ENCODE measurements at regions not wholly inside any gene's neighbourhood (a gene's known extent, or its start where the extent isn't known, plus 50 kb on each side); places are given as distances from the start of the nearest gene placed in this dataset.
"Not testable (repeated sequence)": the region's sequence is repeated elsewhere in the genome, so short reads cannot be mapped to it uniquely, and the experiment has no call there.

DNA sequence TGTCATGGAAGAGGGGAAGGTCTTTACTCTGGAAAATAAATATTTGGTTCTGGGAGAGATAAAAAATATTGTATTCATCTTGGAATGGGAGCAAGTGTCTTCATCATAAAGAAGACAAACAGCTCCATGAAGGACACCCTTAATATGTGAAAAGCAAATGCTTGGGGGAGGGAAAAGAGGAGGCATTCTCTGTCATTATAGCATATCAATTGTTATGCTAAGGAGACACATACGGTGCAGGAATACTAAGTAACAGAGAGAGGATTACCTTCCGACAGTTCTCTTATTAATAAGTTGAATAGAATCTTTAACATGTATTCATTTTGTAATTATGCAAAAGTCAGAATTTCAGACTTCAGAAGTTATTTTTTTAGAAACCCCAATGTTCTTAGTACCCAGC, 634.4 kb downstream of the UTRN start:
- DNase-seq (ENCODE audit: low read depth, low spot score): no peak

- DNase-seq (ENCODE audit: low read depth, low spot score): no peak
These were observed 635.3 kb downstream of the UTRN start for GRCh38 chr6:144920391-144920961.

DNA sequence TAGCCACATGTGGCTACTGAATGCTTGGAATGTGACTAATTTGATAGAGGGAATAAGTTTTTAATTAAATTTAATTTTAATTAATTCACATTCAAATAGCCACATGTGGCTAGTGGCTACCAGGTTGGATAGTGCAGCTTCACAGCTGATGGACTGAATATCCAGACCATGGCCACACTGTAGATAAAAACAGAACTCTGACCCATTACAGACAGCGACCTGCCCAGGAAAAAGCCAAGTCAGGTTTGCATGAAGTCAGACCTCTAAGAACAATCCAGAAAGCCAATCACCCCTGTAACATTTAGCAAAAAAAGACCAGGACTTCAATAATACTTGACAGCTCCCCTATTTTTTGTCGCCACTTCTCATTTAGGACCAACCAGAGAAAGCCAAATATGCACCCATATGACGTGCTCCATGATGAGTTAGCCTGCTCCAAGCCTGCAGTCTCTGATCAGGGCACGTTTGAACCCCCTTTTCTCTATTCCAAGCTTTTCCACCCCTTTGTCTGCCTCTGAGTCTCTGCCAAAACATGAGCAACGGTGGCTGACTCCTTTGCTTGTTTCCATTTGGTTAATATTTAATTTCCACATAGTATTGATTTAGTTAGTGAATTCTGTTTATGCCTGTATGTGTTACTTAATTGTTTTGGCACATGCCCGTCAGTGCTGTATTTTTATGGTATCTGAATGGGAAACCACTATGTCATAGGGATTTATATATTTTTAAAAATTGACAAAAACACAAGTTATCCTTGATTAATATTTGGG, 636.3 kb downstream of the UTRN start:
- DNase-seq (ENCODE audit: low read depth, low spot score): no peak

DNA sequence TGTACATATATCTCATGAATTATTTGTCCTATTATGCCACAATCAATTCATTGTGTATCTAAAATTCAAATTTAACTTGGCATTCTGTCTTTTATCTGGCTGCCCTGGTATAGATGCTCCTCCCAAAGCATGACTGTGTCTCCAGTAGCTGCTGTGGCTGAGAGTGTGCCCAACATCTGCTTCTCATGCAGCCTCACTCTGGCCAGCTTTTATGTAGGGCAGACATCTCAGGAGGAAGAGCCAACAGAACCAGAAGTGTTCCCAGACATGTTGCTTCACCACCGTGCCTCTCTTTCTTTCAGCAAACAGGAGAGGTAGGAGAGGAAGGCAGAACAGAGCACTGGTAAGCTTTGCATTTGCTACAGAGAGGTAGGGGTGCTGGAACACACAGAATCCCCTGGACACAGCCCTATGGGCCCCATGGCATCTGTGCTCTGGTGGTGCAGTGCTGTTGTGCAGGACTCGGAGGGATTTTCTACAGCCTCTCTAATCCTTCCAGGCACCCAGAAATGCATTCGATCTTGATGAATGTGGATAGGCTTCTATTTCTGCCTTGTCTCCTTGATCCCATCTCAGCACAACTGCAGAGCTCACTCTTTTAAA, 637.1 kb downstream of the UTRN start:
- DNase-seq (ENCODE audit: low read depth, low spot score): no peak

DNA sequence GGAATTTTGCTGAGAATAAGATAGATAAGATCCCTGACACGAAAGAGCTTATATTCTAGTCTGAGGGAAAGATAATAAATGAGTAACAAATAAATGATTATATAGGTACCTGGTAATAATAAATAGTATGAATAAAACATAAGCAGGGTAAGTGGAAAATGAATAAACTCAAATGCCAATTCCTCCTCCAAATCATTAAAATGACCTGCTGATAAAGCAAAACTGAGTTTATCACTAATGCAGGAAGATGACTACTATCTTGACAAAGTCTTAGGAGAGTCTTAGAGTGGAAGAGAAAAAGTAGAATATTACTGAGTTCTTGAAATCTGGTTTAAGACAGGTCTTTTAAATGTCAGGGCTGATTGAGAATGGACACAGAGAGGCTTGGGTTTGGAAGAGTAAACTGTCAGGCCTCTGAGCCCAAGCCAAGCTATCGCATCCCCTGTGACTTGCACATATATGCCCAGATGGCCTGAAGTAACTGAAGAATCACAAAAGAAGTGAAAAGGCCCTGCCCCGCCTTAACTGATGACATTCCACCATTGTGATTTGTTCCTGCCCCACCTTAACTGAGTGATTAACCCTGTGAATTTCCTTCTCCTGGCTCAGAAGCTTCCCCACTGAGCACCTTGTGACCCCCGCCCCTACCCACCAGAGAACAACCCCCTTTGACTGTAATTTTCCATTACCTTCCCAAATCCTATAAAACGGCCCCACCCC, 637.8 kb downstream of the UTRN start:
- not testable (repeated sequence) for DNase-seq (ENCODE audit: low read depth, low spot score)

GRCh38 chr6:144923491-144923787, 638.3 kb downstream of the UTRN start:
- DNase-seq (ENCODE audit: low read depth, low spot score): not testable (repeated sequence)

GRCh38 chr6:144928847-144929246, 643.7 kb downstream of the UTRN start:
- no peak for DNase-seq (ENCODE audit: low read depth, low spot score)

- no peak for DNase-seq (ENCODE audit: low read depth, low spot score)
These were observed 644.1 kb downstream of the UTRN start for GRCh38 chr6:144929262-144929661.

DNA sequence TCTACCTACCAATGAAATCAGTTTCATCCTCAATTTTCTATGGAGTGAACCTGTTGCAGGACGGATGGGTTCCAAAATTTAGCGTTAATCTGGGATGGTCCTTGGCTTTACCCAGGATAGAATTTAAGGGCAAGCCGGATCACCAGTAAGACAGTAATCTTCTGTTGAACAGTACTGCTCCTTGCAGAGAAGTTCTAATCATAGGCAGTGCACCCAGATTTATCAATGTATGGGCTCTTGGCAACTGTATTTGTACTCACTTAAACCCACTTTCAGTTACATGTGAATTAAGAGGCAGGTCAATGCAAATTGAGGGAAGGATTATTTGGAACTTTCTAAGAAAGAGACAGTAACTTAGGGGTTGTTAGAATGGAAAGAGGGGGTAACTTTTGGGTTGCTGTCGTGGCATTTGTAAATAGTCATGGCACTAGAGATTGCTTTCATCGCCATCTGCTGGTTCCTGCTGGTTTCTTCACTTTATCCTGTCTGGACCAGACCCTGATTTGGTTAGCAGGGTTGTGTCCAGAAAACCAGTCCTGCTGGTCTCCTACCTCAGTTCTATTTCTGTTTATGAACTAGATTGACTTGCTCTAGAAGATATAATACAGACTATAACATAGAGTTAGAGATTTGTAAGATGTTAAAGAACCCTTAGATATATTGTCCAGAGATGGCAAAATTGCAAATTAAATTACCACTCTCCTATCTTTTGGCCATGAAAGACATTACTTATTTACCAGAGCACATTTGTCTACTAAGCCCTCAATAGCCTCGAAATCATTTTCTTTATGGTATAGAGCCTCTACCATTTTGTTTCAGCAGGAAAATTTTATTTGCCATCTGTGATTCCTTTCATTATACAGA, 646.3 kb downstream of the UTRN start:
- DNase-seq (ENCODE audit: low read depth, low spot score): peak; percentile 10

- no peak for DNase-seq (ENCODE audit: low read depth, low spot score)
These were observed 647.5 kb downstream of the UTRN start for GRCh38 chr6:144932621-144933020.

DNA sequence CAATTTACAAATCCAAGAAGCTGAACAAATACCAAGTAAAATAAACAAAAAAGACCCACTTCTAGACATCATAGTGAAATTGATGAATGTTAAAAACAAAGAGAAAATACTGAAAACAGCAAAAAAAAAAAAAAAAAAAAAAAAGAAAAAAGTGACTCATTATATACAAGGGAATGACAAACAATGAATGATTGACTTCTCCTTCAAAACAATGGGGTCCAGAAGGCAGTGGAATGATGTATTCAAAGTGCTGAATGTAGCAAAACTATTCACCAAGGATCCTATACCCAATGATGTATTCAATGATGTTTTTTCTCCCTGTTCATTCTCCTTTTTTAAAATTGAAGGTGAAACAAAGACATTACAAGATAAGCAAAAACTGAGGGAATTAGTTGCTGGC, 650.0 kb downstream of the UTRN start:
- no peak for DNase-seq (ENCODE audit: low read depth, low spot score)

GRCh38 chr6:144935661-144936060, 650.5 kb downstream of the UTRN start:
- DNase-seq (ENCODE audit: low read depth, low spot score): no peak

DNA sequence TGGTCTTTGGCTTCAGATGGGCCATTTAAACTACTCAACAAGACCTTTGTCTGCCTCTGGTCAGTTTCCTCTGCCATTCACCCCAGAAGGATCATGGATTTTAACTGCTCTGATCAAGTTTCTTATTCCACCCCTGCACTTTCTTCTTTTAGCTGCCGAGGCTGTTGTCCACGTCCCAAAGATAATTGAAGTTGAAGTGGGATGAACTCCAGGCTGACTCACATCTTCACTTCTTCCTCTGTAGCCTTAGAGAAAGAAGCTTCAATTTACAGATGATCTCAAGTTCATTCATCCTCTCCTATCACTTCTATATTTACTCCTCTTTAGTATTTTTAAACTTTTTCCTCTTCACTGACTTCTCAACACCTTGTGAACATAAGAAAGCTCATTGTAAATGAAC, 651.6 kb downstream of the UTRN start:
- no peak for DNase-seq (ENCODE audit: low read depth, low spot score)

DNA sequence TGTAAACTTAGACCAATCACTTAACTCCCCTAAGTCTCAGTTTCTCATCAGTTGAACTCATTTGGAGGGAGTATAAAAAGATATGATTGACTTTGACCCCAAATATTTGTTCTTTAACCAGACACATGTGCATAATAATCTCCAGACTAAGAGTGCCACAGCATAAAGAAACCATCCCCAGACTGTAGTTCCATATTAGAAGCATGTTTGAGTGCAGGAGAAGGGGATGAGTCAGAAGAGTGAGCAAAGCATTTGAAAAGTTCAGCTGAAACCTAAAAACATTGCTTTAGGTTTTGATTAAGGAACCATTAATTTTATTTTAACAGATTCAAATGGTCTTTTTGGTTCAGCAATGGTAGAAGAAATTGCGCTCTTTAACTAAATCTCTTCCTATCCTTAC, 654.8 kb downstream of the UTRN start:
- no peak for DNase-seq (ENCODE audit: low read depth, low spot score)

- DNase-seq (ENCODE audit: low read depth, low spot score): no peak
These were observed 659.0 kb downstream of the UTRN start for GRCh38 chr6:144944106-144944505.

GRCh38 chr6:144947398-144947976, 662.4 kb downstream of the UTRN start:
- no peak for DNase-seq (ENCODE audit: low read depth, low spot score)

- no peak for DNase-seq (ENCODE audit: low read depth, low spot score)
These were observed 666.7 kb downstream of the UTRN start for GRCh38 chr6:144951730-144952437.

DNA sequence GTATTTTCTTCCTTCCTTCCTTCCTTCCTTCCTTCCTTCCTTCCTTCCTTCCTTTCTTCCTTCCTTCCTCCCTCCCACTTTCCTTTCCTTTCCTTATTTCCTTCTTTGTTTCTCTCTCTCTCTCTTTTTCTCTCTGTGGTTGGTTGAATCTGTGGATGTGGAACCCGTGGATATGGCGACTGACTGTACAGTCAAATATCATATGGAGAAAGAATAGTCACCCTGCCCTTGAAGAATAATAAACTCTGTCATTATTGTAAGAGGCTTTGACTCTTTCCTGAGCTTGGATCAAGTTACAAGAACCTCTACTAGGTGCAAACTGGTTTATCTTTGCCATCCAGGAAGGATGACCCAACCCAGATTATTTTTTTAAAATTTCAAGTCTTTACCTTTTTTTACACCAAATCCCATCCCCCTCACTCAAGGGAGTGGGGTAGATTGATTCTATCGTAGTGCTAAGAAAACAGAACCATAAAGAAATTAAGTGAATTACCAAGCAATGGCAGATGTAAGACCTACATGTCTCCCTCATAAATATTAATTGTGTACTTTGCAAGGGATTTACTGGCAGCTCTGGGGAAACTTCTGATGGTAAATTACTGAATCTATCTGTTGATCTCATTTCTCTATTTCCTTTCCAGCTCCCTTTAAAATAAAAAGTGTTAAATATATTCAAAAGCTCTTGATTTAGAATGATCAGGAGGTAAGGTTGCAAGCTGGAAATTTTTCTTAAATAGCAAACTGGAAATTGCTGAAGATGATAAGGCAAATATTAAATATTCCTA, 667.5 kb downstream of the UTRN start:
- DNase-seq (ENCODE audit: low read depth, low spot score): no peak

DNA sequence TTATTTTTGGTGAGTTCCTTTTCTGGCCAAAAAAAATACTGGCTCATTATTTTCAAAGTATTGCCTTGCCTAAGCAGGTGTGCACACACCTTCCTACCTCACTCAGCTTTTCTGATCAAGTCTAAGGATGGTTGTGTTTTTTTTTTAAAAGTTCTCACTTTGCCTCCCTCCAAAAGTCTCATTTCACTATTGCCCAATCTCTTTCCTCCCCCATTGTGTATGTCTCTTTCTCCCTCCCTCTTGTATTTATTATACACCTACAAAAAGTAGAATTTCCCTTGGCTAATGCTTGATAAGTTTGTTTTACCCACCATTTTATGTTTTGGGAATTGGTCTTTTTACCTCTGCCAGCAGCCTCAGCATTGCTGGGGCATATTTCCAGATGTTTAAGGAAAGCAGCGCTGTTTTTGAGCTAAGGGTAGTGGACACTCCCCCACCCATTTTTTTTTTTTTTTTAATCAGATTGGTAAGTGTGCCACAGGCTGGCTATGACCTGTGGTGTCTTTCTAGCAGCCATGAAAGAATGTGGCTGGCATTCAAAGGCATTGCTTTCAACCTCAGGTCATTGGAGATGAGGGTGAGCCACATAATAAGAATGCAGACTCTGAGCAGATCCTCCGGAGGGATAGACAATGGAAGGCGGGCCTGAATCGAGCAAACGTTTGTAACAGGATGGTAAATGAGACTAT, 668.6 kb downstream of the UTRN start:
- DNase-seq (ENCODE audit: low read depth, low spot score): peak; percentile 13

DNA sequence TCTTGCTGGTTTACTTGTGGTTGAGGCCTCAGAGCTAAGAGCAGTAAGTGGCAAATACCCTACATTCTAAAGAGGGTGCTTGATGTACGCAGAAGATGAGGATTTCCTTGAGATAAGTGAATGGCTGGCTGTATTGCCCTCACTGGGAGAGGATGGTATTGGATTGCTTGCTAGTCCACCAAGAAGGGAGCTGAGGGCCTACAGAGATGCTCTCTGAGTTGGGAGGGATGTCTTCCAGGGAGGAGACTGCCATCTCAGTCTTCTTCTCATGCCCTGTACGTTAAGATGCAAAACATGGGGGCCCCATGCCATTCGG, 669.1 kb downstream of the UTRN start:
- DNase-seq (ENCODE audit: low read depth, low spot score): no peak

Measured in smooth muscle cell of the brain vasculature (primary cell).